ENCODE measurements at regions not wholly inside any gene's neighbourhood (a gene's known extent, or its start where the extent isn't known, plus 50 kb on each side); places are given as distances from the start of the nearest gene placed in this dataset.

DNA sequence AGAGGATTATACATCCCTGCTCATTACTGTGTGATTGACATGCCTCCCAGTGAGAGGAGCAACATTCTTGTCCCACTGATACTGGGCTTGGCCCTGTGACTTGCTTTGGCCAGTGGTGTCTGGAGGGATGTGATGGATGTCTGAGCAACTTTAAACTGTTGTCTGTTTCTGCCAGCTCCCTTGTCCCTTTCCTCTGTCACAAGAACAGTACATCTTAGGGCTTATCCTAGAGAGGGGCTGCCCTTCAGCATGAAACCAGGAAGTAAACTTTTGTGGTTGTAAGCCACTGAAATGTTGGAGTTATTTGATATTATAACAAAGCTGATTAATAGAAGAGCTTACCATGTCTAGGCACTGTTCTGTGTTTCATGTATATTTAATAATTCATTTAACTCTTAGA is 82.9 kb upstream of the GPRC5B start:
- Histone ChIP-seq H3K27ac (ENCODE audit: insufficient read depth, low read length) (no peak overlapping the region), H3K9me3 (ENCODE audit: control insufficient read depth, insufficient read depth, low read depth, low read length) (no peaks in the 10 kb centered on the region), H3K4me3 (replicated peaks in 1 of 4; ENCODE audit: control extremely low read depth in 1 of 4, insufficient read depth in 1 of 4, low read depth in 3 of 4, low read length in 4 of 4) (no peak overlapping the region), H3K4me1 (ENCODE audit: control insufficient read depth, extremely low read depth, insufficient read depth, low read length) (no peaks in the 10 kb centered on the region), H3K79me2 (ENCODE audit: control insufficient read depth, insufficient read depth, low read length) (no peaks in the 10 kb centered on the region), H4K20me1 (ENCODE audit: control insufficient read depth, extremely low read depth, insufficient read depth, low read length) (no peaks in the 10 kb centered on the region), H2AFZ (ENCODE audit: low read length) (no peak overlapping the region), H3K27me3 (ENCODE audit: control insufficient read depth, insufficient read depth, low read length) (no peaks in the 10 kb centered on the region), H3K36me3 (ENCODE audit: control insufficient read depth, insufficient read depth, low read length) (no peaks in the 10 kb centered on the region), H3K9ac (ENCODE audit: insufficient read depth, low read length) (no peak overlapping the region), H3K4me2 (ENCODE audit: extremely low read depth, insufficient read depth, low read length) (no peak overlapping the region)
- TF ChIP-seq, protein P1, sequence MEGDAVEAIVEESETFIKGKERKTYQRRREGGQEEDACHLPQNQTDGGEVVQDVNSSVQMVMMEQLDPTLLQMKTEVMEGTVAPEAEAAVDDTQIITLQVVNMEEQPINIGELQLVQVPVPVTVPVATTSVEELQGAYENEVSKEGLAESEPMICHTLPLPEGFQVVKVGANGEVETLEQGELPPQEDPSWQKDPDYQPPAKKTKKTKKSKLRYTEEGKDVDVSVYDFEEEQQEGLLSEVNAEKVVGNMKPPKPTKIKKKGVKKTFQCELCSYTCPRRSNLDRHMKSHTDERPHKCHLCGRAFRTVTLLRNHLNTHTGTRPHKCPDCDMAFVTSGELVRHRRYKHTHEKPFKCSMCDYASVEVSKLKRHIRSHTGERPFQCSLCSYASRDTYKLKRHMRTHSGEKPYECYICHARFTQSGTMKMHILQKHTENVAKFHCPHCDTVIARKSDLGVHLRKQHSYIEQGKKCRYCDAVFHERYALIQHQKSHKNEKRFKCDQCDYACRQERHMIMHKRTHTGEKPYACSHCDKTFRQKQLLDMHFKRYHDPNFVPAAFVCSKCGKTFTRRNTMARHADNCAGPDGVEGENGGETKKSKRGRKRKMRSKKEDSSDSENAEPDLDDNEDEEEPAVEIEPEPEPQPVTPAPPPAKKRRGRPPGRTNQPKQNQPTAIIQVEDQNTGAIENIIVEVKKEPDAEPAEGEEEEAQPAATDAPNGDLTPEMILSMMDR (conservative IDR thresholded peaks at IDR 0.05 in 1 of 2, IDR thresholded peaks at IDR 0.05 in 1 of 2; ENCODE audit: low read depth in 1 of 2, low read length in 2 of 2): no peak
- TF ChIP-seq EZH2 (IDR thresholded peaks at IDR 0.05; ENCODE audit: low read length, missing control alignments): no peak
- DNase-seq (ENCODE audit: low read depth in 2 of 2): no peak

DNA sequence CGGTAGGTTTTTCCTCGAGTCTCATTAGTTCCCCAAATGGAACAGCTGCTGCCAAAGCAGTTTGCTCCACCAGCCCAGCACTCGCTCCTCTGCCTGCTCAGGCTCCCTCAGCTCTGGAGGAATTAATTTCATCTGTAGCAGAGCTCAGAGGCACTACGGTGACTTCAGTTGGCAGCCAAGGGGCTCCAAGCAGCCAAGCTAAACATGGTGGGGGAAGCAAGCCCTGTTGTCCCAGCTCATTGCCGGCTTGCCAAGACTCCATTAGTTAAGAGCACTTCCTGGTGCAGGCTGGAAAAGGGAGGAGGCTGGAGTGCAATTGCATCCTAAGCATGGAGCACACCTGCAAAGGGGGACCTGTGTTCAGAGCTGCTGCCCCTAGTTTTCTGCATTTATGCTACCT is 78.7 kb upstream of the GPRC5B start:
- H2AFZ ChIP-seq (ENCODE audit: low read length): no peak overlapping the region
- no peak overlapping the region for H3K4me2 ChIP-seq (ENCODE audit: extremely low read depth, insufficient read depth, low read length)
- H3K79me2 ChIP-seq (ENCODE audit: control insufficient read depth, insufficient read depth, low read length): no peaks in the 10 kb centered on the region
- DNase-seq (ENCODE audit: low read depth in 2 of 2): no peak
- H3K27me3 ChIP-seq (ENCODE audit: control insufficient read depth, insufficient read depth, low read length): no peaks in the 10 kb centered on the region
- H4K20me1 ChIP-seq (ENCODE audit: control insufficient read depth, extremely low read depth, insufficient read depth, low read length): no peaks in the 10 kb centered on the region
- H3K9ac ChIP-seq (ENCODE audit: insufficient read depth, low read length): no peak overlapping the region
- H3K4me1 ChIP-seq (ENCODE audit: control insufficient read depth, extremely low read depth, insufficient read depth, low read length): no peaks in the 10 kb centered on the region
- no peaks in the 10 kb centered on the region for H3K9me3 ChIP-seq (ENCODE audit: control insufficient read depth, insufficient read depth, low read depth, low read length)
- no peak overlapping the region for H3K4me3 ChIP-seq (replicated peaks in 1 of 4; ENCODE audit: control extremely low read depth in 1 of 4, insufficient read depth in 1 of 4, low read depth in 3 of 4, low read length in 4 of 4)
- TF ChIP-seq EZH2 (IDR thresholded peaks at IDR 0.05; ENCODE audit: low read length, missing control alignments): no peak
- TF ChIP-seq, protein P1 (conservative IDR thresholded peaks at IDR 0.05 in 1 of 2, IDR thresholded peaks at IDR 0.05 in 1 of 2; ENCODE audit: low read depth in 1 of 2, low read length in 2 of 2): no peak
- H3K27ac ChIP-seq (ENCODE audit: insufficient read depth, low read length): no peak overlapping the region
- H3K36me3 ChIP-seq (ENCODE audit: control insufficient read depth, insufficient read depth, low read length): no peaks in the 10 kb centered on the region

DNA sequence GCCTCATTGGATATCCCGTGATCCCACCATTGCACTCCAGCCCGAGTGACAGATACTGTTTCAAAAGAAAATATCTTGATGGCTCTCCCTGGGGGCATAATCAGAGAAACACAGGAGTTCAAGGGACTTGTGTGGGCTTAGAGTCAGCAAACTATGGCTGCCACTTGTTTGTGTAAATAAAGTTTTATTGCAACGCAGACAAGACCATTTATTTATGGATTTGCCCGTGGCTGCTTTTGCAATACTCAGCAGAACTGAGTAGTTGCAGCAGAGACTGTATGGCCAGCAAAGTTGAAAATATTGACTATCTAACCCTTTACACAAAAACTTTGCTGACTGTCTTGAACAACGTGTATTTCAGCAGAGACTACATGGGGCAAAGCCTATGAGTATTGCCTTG is 75.5 kb upstream of the GPRC5B start:
- Histone ChIP-seq H3K9me3 (ENCODE audit: control insufficient read depth, insufficient read depth, low read depth, low read length) (no peaks in the 10 kb centered on the region), H3K4me1 (ENCODE audit: control insufficient read depth, extremely low read depth, insufficient read depth, low read length) (no peaks in the 10 kb centered on the region), H3K4me2 (ENCODE audit: extremely low read depth, insufficient read depth, low read length) (no peak overlapping the region), H3K9ac (ENCODE audit: insufficient read depth, low read length) (no peak overlapping the region), H2AFZ (ENCODE audit: low read length) (no peak overlapping the region), H3K36me3 (ENCODE audit: control insufficient read depth, insufficient read depth, low read length) (no peaks in the 10 kb centered on the region), H3K79me2 (ENCODE audit: control insufficient read depth, insufficient read depth, low read length) (no peaks in the 10 kb centered on the region), H3K27ac (ENCODE audit: insufficient read depth, low read length) (no peak overlapping the region), H4K20me1 (ENCODE audit: control insufficient read depth, extremely low read depth, insufficient read depth, low read length) (no peaks in the 10 kb centered on the region), H3K27me3 (ENCODE audit: control insufficient read depth, insufficient read depth, low read length) (no peaks in the 10 kb centered on the region), H3K4me3 (replicated peaks in 1 of 4; ENCODE audit: control extremely low read depth in 1 of 4, insufficient read depth in 1 of 4, low read depth in 3 of 4, low read length in 4 of 4) (no peak overlapping the region)
- no peak for TF ChIP-seq EZH2 (IDR thresholded peaks at IDR 0.05; ENCODE audit: low read length, missing control alignments)
- TF ChIP-seq, protein P1 (conservative IDR thresholded peaks at IDR 0.05 in 1 of 2, IDR thresholded peaks at IDR 0.05 in 1 of 2; ENCODE audit: low read depth in 1 of 2, low read length in 2 of 2): no peak
- DNase-seq (ENCODE audit: low read depth in 2 of 2): no peak

All from fibroblast of lung (primary cell).